HG03521 (cell line): ENCODE measurements at regions not wholly inside any gene's neighbourhood (a gene's known extent, or its start where the extent isn't known, plus 50 kb on each side); places are given as distances from the start of the nearest gene placed in this dataset.
"Not testable (repeated sequence)": the region's sequence is repeated elsewhere in the genome, so short reads cannot be mapped to it uniquely, and the experiment has no call there.

ENCODE experiments used
- ATAC-seq: cut with Tn5 transposase; IDR thresholded peaks from one replicate; pipeline ENCODE4 v1.9.1; 2021; ENCODE audit warnings: mild to moderate bottlenecking, moderate library complexity; ENCODE audit not compliant: unreplicated experiment

GRCh38 chr1:146654763-146655162, 283.4 kb upstream of the NBPF12 start:
- not testable (repeated sequence) for ATAC-seq

- not testable (repeated sequence) for ATAC-seq
Measured at GRCh38 chr1:146645978-146646604, 292.0 kb upstream of the NBPF12 start.

GRCh38 chr1:146641534-146641933, 296.6 kb upstream of the NBPF12 start:
- not testable (repeated sequence) for ATAC-seq

- not testable (repeated sequence) for ATAC-seq
Measured at GRCh38 chr1:146640671-146641070, 297.5 kb upstream of the NBPF12 start.

- not testable (repeated sequence) for ATAC-seq
Measured at GRCh38 chr1:146630302-146630701, 307.8 kb upstream of the NBPF12 start.

- not testable (repeated sequence) for ATAC-seq
Measured at GRCh38 chr1:146618582-146618981, 319.5 kb upstream of the NBPF12 start.

- ATAC-seq: not testable (repeated sequence)
Measured at GRCh38 chr1:146604681-146605080, 333.4 kb upstream of the NBPF12 start.

GRCh38 chr1:146600720-146601307, 337.3 kb upstream of the NBPF12 start:
- ATAC-seq: not testable (repeated sequence)

GRCh38 chr1:146599906-146600305, 338.2 kb upstream of the NBPF12 start:
- ATAC-seq: not testable (repeated sequence)

GRCh38 chr1:146581229-146581628, 352.4 kb upstream of the NOTCH2NLA start:
- not testable (repeated sequence) for ATAC-seq

GRCh38 chr1:146567541-146567940, 338.7 kb upstream of the NOTCH2NLA start:
- ATAC-seq: not testable (repeated sequence)

GRCh38 chr1:146558032-146558431, 329.2 kb upstream of the NOTCH2NLA start:
- ATAC-seq: not testable (repeated sequence)

- ATAC-seq: not testable (repeated sequence)
Measured at GRCh38 chr1:146556405-146556804, 327.6 kb upstream of the NOTCH2NLA start.

- ATAC-seq: not testable (repeated sequence)
Measured at GRCh38 chr1:146552414-146552813, 323.6 kb upstream of the NOTCH2NLA start.

- ATAC-seq: not testable (repeated sequence)
Measured at GRCh38 chr1:146548684-146549083, 319.9 kb upstream of the NOTCH2NLA start.

GRCh38 chr1:146546189-146546588, 317.4 kb upstream of the NOTCH2NLA start:
- ATAC-seq: not testable (repeated sequence)

- ATAC-seq: not testable (repeated sequence)
Measured at GRCh38 chr1:146537775-146538373, 309.1 kb upstream of the NOTCH2NLA start.

- not testable (repeated sequence) for ATAC-seq
Measured at GRCh38 chr1:146536028-146536427, 307.2 kb upstream of the NOTCH2NLA start.

- not testable (repeated sequence) for ATAC-seq
Measured at GRCh38 chr1:146535575-146535974, 306.8 kb upstream of the NOTCH2NLA start.

- ATAC-seq: not testable (repeated sequence)
Measured at GRCh38 chr1:146530958-146531357, 302.1 kb upstream of the NOTCH2NLA start.

- not testable (repeated sequence) for ATAC-seq
Measured at GRCh38 chr1:146522812-146523211, 294.0 kb upstream of the NOTCH2NLA start.

GRCh38 chr1:146522345-146522744, 293.5 kb upstream of the NOTCH2NLA start:
- not testable (repeated sequence) for ATAC-seq
